Pancreas (tissue), 10 donors: ENCODE measurements at regions not wholly inside any gene's neighbourhood (a gene's known extent, or its start where the extent isn't known, plus 50 kb on each side); places are given as distances from the start of the nearest gene placed in this dataset.

Experiments
- ATAC-seq, 4 donors: fragments of 200-7000 bp; cut with Tn5 transposase; one replicate each; pipeline versions ENCODE4 v1.8.0 to v1.9.1; 2020; ENCODE audit warnings: mild to moderate bottlenecking in 4 of 4, moderate library complexity in 4 of 4
- DNase-seq, 6 donors: peaks; one replicate each; pipeline ENCODE4 v3.0.0-alpha.2; 2020
- FAIRE-seq: peaks from 2 replicates; lab custom pipeline; 2012; peaks lifted over from hg19 to GRCh38; lab: Jason Lieb, UNC
- H3K27ac ChIP-seq, 4 donors: fragments of 200-600 bp; sonication (generic); 1 replicate in 3 of 4; 2 replicates in 1 of 4; pipeline versions ENCODE4 v1.5.0 to v1.8.0; 2020
- H3K27me3 ChIP-seq, 4 donors: fragments of 200-600 bp; one replicate each; pipeline ENCODE4 v1.8.0; 2021
- H3K36me3 ChIP-seq, 3 donors: fragments of 200-600 bp; sonication (generic) in 1 of 3; one replicate each; pipeline versions ENCODE4 v1.5.0 to v1.8.0; 2020 to 2021
- H3K4me1 ChIP-seq, 3 donors: fragments of 200-600 bp; one replicate each; pipeline ENCODE4 v1.8.0; 2021
- H3K4me3 ChIP-seq, 4 donors: fragments of 200-600 bp; sonication (generic) in 2 of 4; one replicate each; pipeline versions ENCODE4 v1.5.0 to v1.8.0; 2020 to 2021
- H3K9me3 ChIP-seq, 4 donors: fragments of 200-600 bp; one replicate each; pipeline ENCODE4 v1.8.0; 2021
- WGBS, 2 donors: extraction: QIAGEN DNeasy Blood & Tissue Kit; methylation state at CpG; one replicate each; pipeline ENCODE4 v1.1.7; 2013; 5-methylcytosine and 5-hydroxymethylcytosine counted together
- intact Hi-C, 3 donors: fragments of 100-400 bp; cut with DNase I; formaldehyde crosslinking; loops; one replicate each; pipeline versions ENCODE4 v1.11.1 to v1.14.2; 2022
- TF ChIP-seq, protein P1 (sequence below), 4 donors: fragments of 200-600 bp; sonication (generic) in 3 of 4; IDR thresholded peaks; one replicate each; pipeline versions ENCODE4 v1.5.0 to v1.8.0; 2021; ENCODE audit warnings: antibody characterized with exemption in 4 of 4
- donor health status: healthy with polysubstance abuse.
- donor health status: DM: no; HTN: no; CAD: no; lungs with moderate emphysema.
- donor health status: DM: no; HTN: no; CAD: no.
- donor health status: control.
- donor health status: control.
- donor health status: Bipolar disorder and iron deficiency.
- donor health status: DM: yes; HTN: yes; CAD: no.
- donor health status: DM: no; HTN: no; CAD: no.
- donor health status: DM: no; HTN: no; CAD: no.
- donor health status: DM: yes; HTN: yes; CAD: no.

DNA sequence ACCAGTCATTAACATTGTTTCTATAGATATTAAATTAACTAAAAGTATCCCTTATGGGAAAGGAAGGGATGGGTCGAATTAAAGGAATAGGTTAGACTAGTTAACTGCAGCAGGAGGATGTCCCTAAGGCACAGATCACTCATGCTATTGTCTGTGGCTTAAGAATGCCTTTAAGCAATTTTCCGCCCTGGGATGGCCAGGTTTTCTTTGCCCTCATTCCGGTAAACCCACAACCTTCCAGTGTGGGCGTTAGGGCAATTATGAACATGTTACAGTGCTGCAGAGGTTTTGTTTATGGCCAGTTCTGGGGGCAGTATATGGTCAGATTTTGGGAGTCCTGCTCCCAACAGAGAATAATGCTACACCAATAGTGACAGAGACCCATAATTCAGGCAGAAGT, 139.3 kb upstream of the CDK13 start:
- Histone ChIP-seq H3K27me3 (peaks cover 0 to 4% (median 0%) of the 10 kb centered on the region in 4 donors), H3K4me1 (no peaks in the 10 kb centered on the region), H3K4me3 (no peak overlapping the region), H3K9me3 (no peaks in the 10 kb centered on the region), H3K27ac (no peak overlapping the region), H3K36me3 (no peaks in the 10 kb centered on the region)
- ATAC-seq (no peak), FAIRE-seq (no peak), DNase-seq (no peak)
- TF ChIP-seq, protein P1, sequence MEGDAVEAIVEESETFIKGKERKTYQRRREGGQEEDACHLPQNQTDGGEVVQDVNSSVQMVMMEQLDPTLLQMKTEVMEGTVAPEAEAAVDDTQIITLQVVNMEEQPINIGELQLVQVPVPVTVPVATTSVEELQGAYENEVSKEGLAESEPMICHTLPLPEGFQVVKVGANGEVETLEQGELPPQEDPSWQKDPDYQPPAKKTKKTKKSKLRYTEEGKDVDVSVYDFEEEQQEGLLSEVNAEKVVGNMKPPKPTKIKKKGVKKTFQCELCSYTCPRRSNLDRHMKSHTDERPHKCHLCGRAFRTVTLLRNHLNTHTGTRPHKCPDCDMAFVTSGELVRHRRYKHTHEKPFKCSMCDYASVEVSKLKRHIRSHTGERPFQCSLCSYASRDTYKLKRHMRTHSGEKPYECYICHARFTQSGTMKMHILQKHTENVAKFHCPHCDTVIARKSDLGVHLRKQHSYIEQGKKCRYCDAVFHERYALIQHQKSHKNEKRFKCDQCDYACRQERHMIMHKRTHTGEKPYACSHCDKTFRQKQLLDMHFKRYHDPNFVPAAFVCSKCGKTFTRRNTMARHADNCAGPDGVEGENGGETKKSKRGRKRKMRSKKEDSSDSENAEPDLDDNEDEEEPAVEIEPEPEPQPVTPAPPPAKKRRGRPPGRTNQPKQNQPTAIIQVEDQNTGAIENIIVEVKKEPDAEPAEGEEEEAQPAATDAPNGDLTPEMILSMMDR (IDR thresholded peaks at IDR 0.05) = no peak
- intact Hi-C loops = no loop called here
- WGBS, 2 donors = 70 to 92% methylated on average over 4 of the region's 4 CpGs

DNA sequence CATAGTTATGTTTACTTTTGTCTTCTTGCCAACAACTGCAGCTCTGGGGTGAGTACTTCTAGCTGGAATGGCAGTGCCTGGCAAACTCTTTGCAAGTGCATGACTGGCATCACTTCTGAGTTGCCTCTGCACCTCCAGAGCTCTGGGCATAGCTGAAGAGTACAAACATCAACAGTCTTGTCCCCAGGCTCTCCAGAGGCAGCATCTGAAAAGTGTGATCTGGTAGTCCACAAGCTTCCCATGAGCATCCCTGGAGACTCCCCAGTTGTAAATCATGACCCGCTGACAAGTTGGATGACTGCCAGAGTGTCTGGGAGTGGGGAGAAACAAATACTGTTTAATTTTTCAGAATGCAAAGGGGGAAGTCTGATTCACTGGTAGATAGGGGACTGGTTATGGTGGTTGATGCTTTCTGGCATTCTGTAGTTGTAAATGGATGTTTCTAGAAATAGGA, 138.9 kb upstream of the CDK13 start:
- Histone ChIP-seq H3K27me3 (peaks cover 0 to 4% (median 0%) of the 10 kb centered on the region in 4 donors), H3K4me1 (no peaks in the 10 kb centered on the region), H3K4me3 (no peak overlapping the region), H3K9me3 (no peaks in the 10 kb centered on the region), H3K36me3 (no peaks in the 10 kb centered on the region), H3K27ac (no peak overlapping the region)
- DNase-seq (no peak), FAIRE-seq (no peak), ATAC-seq (no peak)
- TF ChIP-seq, protein P1 (IDR thresholded peaks at IDR 0.05) = no peak
- intact Hi-C loops = no loop called here
- WGBS, 2 donors = 53 to 67% methylated on average over 1 of the region's 1 CpG

DNA sequence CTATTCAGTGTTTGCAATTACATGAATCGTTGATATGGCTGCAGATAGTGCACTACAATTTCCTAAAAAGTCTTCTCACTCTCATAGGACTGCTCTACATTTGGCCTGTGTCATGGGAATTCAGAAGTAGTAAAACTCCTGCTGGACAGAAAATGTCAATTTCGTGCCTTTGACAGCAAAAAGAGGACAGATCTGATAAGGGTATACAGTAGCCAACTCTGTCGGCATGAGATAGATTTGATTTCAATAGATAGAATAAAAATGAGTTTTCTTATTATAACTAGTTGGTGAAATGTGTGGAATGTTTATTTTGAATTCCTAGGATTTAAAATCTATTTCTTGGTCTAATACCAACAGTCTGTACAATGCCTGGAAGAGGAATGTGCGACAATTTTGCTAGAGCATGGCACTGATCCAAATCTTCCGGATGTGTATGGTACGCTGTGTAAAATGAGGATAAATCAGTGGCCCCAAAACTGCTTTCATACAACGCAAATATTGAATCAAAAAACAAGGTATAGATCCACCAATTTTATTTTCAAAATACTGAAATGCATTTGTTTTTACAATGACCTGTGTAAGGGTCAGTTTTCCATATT, 133.5 kb upstream of the CDK13 start:
- 35 to 43% methylated on average over 7 of the region's 7 CpGs for WGBS, 2 donors
- H3K27me3 ChIP-seq = peaks cover 0 to 4% (median 0%) of the 10 kb centered on the region in 4 donors
- intact Hi-C loops = no loop called here
- FAIRE-seq (no peak), ATAC-seq (no peak), DNase-seq (no peak)
- H3K4me1 ChIP-seq = no peaks in the 10 kb centered on the region
- H3K36me3 ChIP-seq = no peaks in the 10 kb centered on the region
- TF ChIP-seq, protein P1 (IDR thresholded peaks at IDR 0.05) = no peak
- H3K27ac ChIP-seq = no peak overlapping the region
- no peak overlapping the region for H3K4me3 ChIP-seq
- H3K9me3 ChIP-seq = no peaks in the 10 kb centered on the region

DNA sequence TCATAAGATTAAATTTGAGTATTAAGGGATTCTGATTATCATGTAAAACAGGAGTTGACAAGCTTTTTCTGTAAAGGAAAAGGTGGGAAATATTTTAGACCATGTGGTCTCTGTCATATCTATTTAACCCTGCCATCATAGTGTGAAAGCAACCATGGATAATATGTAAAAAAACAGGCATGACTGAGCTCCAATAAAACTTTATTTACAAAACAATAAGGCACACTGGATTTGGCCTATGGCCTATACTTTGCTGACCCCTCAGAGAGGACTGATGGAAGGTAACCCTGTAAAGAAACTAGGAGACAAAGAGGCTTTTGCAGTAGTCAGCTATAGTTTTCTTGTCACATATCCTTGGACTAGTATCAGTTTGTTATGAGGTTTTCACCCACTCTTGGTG, 130.5 kb upstream of the CDK13 start:
- FAIRE-seq = no peak
- intact Hi-C loops = no loop called here
- H3K27me3 ChIP-seq = no peaks in the 10 kb centered on the region
- H3K9me3 ChIP-seq = no peaks in the 10 kb centered on the region
- no peak overlapping the region for H3K27ac ChIP-seq
- no peak for DNase-seq
- H3K4me3 ChIP-seq = no peak overlapping the region
- no peaks in the 10 kb centered on the region for H3K4me1 ChIP-seq
- no peaks in the 10 kb centered on the region for H3K36me3 ChIP-seq
- ATAC-seq = no peak
- TF ChIP-seq, protein P1 (IDR thresholded peaks at IDR 0.05) = no peak

DNA sequence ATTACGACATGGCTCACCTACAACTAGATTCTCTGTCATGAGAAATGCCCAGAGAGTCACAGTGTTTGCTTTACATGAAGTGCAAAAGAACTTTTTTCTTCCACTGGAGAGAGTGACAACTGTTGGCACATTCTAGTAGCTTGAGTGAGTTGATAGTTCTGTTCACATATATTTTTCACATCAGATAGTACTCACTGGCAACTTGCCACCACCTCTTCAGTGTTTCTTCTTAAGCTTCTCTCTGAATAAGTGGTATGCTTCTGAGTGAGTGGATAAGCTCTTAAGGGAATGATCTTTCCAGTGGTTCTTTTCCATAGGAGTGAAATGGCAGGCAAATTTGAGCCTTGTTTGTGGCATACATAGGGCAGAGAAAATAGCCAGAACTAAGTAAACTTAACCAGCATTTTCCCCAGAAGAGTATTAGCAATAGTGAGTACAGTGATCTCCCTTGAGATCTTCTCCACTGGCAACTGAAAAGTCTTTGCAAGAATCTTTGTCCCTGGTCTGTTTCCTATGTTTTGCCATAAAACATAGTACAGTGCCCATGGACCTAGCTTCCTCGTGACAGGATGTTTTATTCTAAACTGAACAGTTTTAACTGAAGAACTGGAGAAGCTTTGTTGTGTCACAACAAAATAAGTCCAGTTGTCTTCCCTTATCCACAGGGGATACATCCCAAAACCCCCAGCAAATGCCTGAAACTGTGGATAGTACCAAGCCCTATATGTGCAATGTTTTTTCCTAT, 125.4 kb upstream of the CDK13 start:
- 53 to 57% methylated on average over 2 of the region's 2 CpGs for WGBS, 2 donors
- FAIRE-seq = no peak
- no peaks in the 10 kb centered on the region for H3K9me3 ChIP-seq

More for the DNA sequence above, 125.4 kb upstream of the CDK13 start:
- H3K27ac ChIP-seq = no peak overlapping the region
- TF ChIP-seq, protein P1 (IDR thresholded peaks at IDR 0.05) = no peak
- DNase-seq (no peak), ATAC-seq (no peak)
- no peaks in the 10 kb centered on the region for H3K27me3 ChIP-seq
- no peaks in the 10 kb centered on the region for H3K36me3 ChIP-seq
- intact Hi-C loops = no loop called here
- no peaks in the 10 kb centered on the region for H3K4me1 ChIP-seq
- no peak overlapping the region for H3K4me3 ChIP-seq
